ENCODE measurements at regions not wholly inside any gene's neighbourhood (a gene's known extent, or its start where the extent isn't known, plus 50 kb on each side); places are given as distances from the start of the nearest gene placed in this dataset.
"Not testable (repeated sequence)": the region's sequence is repeated elsewhere in the genome, so short reads cannot be mapped to it uniquely, and the experiment has no call there.

DNA sequence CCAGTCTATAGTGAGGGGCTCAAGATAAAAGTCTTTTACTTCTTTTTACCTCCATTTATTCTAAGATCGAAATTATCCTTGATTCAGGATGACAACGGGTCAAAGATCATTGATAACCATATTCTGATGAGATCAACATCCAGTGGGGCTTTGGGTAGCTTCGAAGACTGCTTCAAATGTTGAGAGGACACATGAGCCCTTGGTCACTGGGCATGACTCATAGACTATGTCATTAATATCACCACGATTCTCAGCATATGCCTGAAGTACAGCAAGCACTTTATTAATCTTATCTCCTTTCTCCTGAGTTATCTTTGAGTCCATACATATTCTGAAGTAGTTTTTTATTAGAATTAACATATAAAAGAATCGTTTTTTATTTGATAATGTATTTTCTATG, 117.1 kb upstream of the DAB2 start:
- no peak overlapping the region for H3K4me3 ChIP-seq (ENCODE audit: low read length)
- no peak overlapping the region for H3K27ac ChIP-seq (ENCODE audit: low read length)
- H3K27me3 ChIP-seq (ENCODE audit: control insufficient read depth, insufficient read depth) = no peaks in the 10 kb centered on the region
- intact Hi-C loops (cut with DNase I) = loop anchor here in 1 of 4 donors (2.0 to 10.0 kb wide), 3 partner anchors 117 to 327 kb away; partner anchors contain the start of genes DAB2 and FYB1
- H3K4me1 ChIP-seq (ENCODE audit: control insufficient read depth, insufficient read depth, low read length) = peaks cover 1% of the 10 kb centered on the region
- no peak for ATAC-seq
- WGBS = 72% methylated on average over 5 of the region's 5 CpGs
- DNase-seq = no peak
- H3K9me3 ChIP-seq (ENCODE audit: control insufficient read depth, low read length) = no peaks in the 10 kb centered on the region

DNA sequence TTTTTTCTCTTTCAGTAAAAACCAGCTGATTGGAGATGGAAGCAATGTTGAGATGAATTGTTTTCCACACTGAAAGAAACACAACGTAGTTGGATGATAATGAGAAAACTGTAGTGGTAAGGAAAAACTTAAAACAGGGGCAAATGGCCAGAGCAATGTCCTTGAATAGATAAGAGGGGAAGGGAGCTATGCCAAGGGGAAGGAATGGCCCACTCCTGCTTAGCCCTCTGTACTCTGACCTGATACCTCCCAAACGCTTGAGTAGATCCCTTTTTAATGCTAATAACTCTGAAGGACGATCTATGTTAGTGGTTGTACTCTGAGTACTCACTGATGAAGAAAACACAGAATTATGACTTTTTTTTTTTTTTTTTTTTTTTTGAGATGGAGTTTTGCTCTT, 114.7 kb upstream of the DAB2 start:
- ATAC-seq (no peak), DNase-seq (no peak)
- no peaks in the 10 kb centered on the region for H3K9me3 ChIP-seq (ENCODE audit: control insufficient read depth, low read length)
- intact Hi-C loops (cut with DNase I) = no loop called here
- H3K27ac ChIP-seq (ENCODE audit: low read length) = no peak overlapping the region
- H3K4me1 ChIP-seq (ENCODE audit: control insufficient read depth, insufficient read depth, low read length) = peaks cover 1% of the 10 kb centered on the region
- 52% methylated on average over 3 of the region's 3 CpGs for WGBS
- H3K27me3 ChIP-seq (ENCODE audit: control insufficient read depth, insufficient read depth) = no peaks in the 10 kb centered on the region
- no peak overlapping the region for H3K4me3 ChIP-seq (ENCODE audit: low read length)

DNA sequence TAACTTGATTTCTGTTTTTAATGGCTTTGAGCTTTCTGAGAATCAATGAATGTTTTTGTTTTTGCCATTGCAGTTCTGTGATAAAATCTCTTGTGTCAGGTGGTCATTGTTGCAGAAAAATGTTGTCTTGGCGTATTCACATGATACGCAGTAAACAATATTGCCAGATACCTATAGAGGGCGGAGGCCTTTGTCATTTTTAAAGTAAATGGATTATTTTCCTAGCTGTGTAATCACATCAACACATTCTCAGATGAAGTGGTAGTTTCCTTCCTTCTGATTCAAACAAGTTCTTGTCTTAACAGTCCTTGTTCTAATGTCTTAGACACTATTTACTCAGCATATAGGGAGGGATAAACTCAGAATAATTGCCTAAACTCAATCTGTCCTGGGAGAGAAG, 109.9 kb upstream of the DAB2 start:
- ATAC-seq (no peak), DNase-seq (no peak)
- Histone ChIP-seq H3K4me3 (ENCODE audit: low read length) (no peak overlapping the region), H3K27me3 (ENCODE audit: control insufficient read depth, insufficient read depth) (no peaks in the 10 kb centered on the region), H3K4me1 (ENCODE audit: control insufficient read depth, insufficient read depth, low read length) (no peaks in the 10 kb centered on the region), H3K9me3 (ENCODE audit: control insufficient read depth, low read length) (no peaks in the 10 kb centered on the region), H3K27ac (ENCODE audit: low read length) (no peak overlapping the region)
- WGBS = 95% methylated on average over 3 of the region's 3 CpGs
- intact Hi-C loops (cut with DNase I) = no loop called here

DNA sequence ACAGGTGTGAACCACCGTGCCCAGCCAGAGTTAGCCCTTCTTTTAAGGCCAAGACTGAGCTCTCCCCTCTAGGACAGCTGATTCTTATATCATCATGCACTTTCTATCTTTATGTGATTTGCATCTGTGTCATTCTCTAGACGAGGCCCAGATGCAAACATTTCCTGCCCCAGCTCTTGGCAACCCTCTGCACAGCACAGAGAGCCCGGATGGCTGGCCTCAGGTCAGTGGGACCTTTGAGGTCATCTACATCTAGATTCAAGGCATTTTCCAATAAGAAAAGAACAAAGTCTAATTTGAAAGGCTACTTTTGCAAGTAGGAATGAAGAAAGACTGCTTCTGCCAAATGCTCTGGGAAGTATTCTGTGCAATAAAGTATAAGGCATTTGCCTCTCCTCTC, 109.0 kb upstream of the DAB2 start:
- Histone ChIP-seq H3K4me3 (ENCODE audit: low read length) (no peak overlapping the region), H3K27me3 (ENCODE audit: control insufficient read depth, insufficient read depth) (no peaks in the 10 kb centered on the region), H3K4me1 (ENCODE audit: control insufficient read depth, insufficient read depth, low read length) (no peaks in the 10 kb centered on the region), H3K9me3 (ENCODE audit: control insufficient read depth, low read length) (peaks cover 1% of the 10 kb centered on the region), H3K27ac (ENCODE audit: low read length) (no peak overlapping the region)
- intact Hi-C loops (cut with DNase I) = no loop called here
- ATAC-seq = no peak
- 45% methylated on average over 3 of the region's 3 CpGs for WGBS
- DNase-seq = no peak

DNA sequence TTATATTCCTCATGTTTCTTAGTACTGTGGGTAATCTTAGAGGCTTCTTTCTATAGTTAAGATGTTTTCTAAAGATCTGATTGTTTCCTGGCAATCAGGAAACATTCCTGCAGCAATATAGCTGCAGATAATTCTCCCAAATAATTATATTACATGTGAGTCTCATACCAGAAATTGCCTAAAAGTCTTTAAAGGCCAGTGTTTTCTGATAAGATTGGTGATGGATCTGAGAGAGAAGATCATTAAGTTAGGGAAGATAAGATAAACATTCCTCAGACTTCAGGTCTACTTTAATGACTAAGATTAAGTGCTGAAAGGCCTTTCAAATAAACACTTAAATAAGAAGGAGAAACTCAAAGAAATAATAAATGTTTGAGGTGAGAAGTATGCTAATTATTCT, 107.7 kb upstream of the DAB2 start:
- Histone ChIP-seq H3K4me3 (ENCODE audit: low read length) (no peak overlapping the region), H3K27ac (ENCODE audit: low read length) (no peak overlapping the region), H3K9me3 (ENCODE audit: control insufficient read depth, low read length) (peaks cover 1% of the 10 kb centered on the region), H3K27me3 (ENCODE audit: control insufficient read depth, insufficient read depth) (no peaks in the 10 kb centered on the region), H3K4me1 (ENCODE audit: control insufficient read depth, insufficient read depth, low read length) (no peaks in the 10 kb centered on the region)
- DNase-seq = no peak
- intact Hi-C loops (cut with DNase I) = no loop called here
- ATAC-seq = no peak

DNA sequence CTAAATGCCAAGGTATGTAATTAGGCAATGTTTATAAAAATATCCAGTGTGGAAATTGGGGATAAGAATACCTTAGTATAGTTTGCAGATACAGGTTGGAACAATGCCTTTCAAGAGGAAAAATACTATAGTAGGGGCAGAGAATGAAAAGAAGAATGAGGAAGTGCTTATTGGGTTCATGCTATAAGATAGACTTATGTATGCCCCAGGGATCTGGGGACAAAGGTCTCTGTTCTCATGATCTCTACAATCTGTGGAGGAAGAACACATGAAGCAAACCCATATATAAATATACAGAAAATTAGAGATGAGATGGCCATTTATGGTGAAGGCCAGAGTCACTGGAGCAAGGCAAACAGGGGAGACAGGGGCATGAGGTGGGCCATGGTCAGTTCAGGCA, 106.5 kb upstream of the DAB2 start:
- no peaks in the 10 kb centered on the region for H3K4me1 ChIP-seq (ENCODE audit: control insufficient read depth, insufficient read depth, low read length)
- H3K27ac ChIP-seq (ENCODE audit: low read length) = no peak overlapping the region
- no peaks in the 10 kb centered on the region for H3K27me3 ChIP-seq (ENCODE audit: control insufficient read depth, insufficient read depth)
- intact Hi-C loops (cut with DNase I) = no loop called here
- ATAC-seq = no peak
- DNase-seq = no peak
- peaks cover 1% of the 10 kb centered on the region for H3K9me3 ChIP-seq (ENCODE audit: control insufficient read depth, low read length)
- H3K4me3 ChIP-seq (ENCODE audit: low read length) = no peak overlapping the region

DNA sequence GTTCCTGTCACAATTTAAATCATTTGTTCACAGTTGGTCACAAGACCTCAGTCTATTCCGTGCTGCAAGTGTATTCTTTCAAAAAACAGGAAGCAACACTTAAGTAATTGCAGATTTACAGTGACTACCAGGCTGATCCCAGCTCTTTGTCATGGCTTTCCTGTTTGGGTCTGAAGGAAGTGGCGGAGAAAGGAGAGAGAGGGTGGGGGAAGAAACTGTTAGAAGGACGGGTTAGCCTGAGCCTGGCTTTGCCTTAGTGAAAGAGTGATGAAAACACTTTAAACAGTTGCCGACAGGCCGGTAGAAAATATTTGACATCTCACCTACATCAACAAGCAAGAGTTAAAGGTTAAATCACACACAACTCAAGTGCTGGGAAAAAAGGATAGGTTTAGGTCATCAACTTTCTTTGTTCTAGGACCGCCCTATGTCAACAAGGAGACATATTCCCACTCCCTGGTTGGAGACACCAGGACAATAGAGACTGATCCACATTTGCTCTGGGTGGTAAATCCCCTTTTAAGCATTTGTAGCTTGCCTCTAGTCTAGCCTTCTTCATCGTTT, 102.2 kb upstream of the DAB2 start:
- no peaks in the 10 kb centered on the region for H3K4me1 ChIP-seq (ENCODE audit: control insufficient read depth, insufficient read depth, low read length)
- no peaks in the 10 kb centered on the region for H3K27me3 ChIP-seq (ENCODE audit: control insufficient read depth, insufficient read depth)
- 49% methylated on average over 7 of the region's 7 CpGs for WGBS
- no peak for DNase-seq
- H3K27ac ChIP-seq (ENCODE audit: low read length) = peak overlapping the region; percentile 82
- H3K4me3 ChIP-seq (ENCODE audit: low read length) = no peak overlapping the region
- intact Hi-C loops (cut with DNase I) = loop anchor here in 1 of 4 donors (10.0 kb wide), 1 partner anchor 102 kb away; the partner anchor contains the start of gene DAB2
- peaks cover 1% of the 10 kb centered on the region for H3K9me3 ChIP-seq (ENCODE audit: control insufficient read depth, low read length)
- ATAC-seq = peak; percentile 85 to 92

DNA sequence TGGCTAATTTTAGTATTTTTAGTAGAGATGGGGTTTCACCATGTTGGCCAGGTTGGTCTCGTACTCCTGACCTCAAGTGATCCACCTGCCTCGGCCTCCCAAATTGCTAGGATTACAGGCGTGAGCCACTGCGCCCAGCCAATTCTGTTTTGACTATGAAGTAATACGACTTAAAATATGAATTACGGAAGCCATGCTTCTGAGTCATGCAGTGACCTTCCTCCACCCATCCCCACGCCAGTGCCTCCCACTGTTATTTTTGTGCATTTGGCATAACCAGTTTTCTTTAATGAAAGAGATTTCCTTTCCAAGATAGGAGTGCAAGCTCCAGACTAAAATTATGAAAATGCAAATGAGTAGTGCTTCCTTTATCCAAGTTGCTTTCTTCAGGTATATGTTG, 101.0 kb upstream of the DAB2 start:
- intact Hi-C loops (cut with DNase I) = loop anchor here in 1 of 4 donors (10.0 kb wide), 1 partner anchor 101 kb away; the partner anchor contains the start of gene DAB2
- WGBS = 66% methylated on average over 7 of the region's 7 CpGs
- H3K4me1 ChIP-seq (ENCODE audit: control insufficient read depth, insufficient read depth, low read length); H3K27ac ChIP-seq (ENCODE audit: low read length); H3K27me3 ChIP-seq (ENCODE audit: control insufficient read depth, insufficient read depth); H3K4me3 ChIP-seq (ENCODE audit: low read length); H3K9me3 ChIP-seq (ENCODE audit: control insufficient read depth, low read length): not testable (repeated sequence)
- peak; percentile 29 to 64 (median 63) for DNase-seq
- peak; percentile 71 to 75 for ATAC-seq

DNA sequence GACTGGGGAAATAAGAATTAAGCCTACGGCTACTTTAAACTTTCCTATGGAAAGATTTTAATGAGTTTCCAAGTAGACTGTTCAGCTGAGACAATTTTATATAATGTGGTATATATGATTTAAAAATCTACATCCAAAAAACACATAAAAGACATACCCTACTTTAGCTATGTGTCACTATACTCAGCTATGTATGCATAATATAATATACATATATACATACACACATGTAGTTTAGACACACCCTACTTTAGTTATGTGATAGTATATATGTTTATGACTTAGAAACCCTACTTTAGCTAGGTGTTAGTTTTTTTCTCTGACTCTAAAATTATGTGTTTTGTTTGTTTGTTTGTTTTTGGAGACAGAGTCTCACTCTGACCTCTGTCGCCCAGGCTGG, 100.5 kb upstream of the DAB2 start:
- 87% methylated on average over 2 of the region's 2 CpGs for WGBS
- H3K4me1 ChIP-seq (ENCODE audit: control insufficient read depth, insufficient read depth, low read length) = no peaks in the 10 kb centered on the region
- no peaks in the 10 kb centered on the region for H3K27me3 ChIP-seq (ENCODE audit: control insufficient read depth, insufficient read depth)
- DNase-seq (no peak), ATAC-seq (no peak)
- H3K4me3 ChIP-seq (ENCODE audit: low read length) = no peak overlapping the region
- peaks cover 5% of the 10 kb centered on the region for H3K9me3 ChIP-seq (ENCODE audit: control insufficient read depth, low read length)
- H3K27ac ChIP-seq (ENCODE audit: low read length) = no peak overlapping the region
- intact Hi-C loops (cut with DNase I) = loop anchor here in 1 of 4 donors (10.0 kb wide), 1 partner anchor 100 kb away; the partner anchor contains the start of gene DAB2

DNA sequence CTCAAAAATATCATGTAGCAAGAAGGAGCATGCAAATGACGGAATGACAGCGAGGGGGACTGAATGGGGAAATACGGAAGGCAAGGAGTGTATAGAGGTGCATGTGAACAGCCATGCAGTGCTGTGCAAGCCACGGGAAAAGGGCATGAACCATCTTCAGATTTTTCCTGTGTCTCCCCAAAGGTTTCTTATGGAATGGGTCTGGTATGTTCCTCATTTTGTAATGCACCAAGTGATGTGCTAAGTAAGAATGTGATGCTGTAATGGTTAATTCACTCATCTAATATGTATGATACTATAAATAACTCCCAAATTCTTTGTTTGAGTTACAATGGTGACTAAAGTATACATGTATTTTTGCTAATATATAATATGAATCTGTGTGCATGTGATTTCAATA, 99.0 kb upstream of the DAB2 start:
- H3K27ac ChIP-seq (ENCODE audit: low read length) = no peak overlapping the region
- H3K27me3 ChIP-seq (ENCODE audit: control insufficient read depth, insufficient read depth) = no peaks in the 10 kb centered on the region
- DNase-seq = no peak
- H3K4me1 ChIP-seq (ENCODE audit: control insufficient read depth, insufficient read depth, low read length) = no peaks in the 10 kb centered on the region
- intact Hi-C loops (cut with DNase I) = loop anchor here in 1 of 4 donors (10.0 kb wide), 1 partner anchor 99 kb away; the partner anchor contains the start of gene DAB2
- H3K9me3 ChIP-seq (ENCODE audit: control insufficient read depth, low read length) = peaks cover 3% of the 10 kb centered on the region
- H3K4me3 ChIP-seq (ENCODE audit: low read length) = no peak overlapping the region
- ATAC-seq = no peak
- WGBS = 88% methylated on average over 4 of the region's 4 CpGs

DNA sequence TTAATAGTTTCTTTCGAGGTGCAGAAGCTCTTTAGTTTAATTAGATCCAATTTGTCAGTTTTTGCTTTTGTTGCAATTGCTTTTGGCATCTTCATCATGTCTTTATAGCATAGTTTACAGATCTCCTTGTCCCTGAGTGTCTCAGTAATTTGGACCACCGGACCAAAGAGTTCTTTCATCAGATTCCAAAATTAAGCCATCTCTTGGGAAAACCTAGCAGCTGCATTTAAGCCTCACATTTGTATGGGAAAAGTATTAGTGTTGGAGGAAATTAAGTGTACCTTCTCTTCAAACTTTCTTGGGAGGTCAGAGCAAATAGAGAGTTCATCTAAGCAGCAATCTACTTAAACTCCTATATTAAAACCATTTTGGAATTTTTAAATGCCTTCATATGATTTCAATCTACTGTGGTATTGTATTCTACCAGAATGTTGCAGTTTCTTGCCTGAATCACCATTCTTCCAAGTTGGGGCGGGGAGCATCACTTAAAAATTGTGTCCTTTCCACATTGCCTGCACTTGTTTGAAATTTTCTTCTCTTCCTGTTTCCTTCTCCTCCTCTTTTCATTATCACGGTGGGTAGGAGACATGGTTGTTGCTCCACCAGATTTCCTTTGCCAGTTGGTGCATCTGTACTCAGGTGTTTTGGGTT, 97.3 kb upstream of the DAB2 start:
- DNase-seq = no peak
- no peaks in the 10 kb centered on the region for H3K27me3 ChIP-seq (ENCODE audit: control insufficient read depth, insufficient read depth)
- no peak overlapping the region for H3K4me3 ChIP-seq (ENCODE audit: low read length)
- no peak overlapping the region for H3K27ac ChIP-seq (ENCODE audit: low read length)
- peaks cover 3% of the 10 kb centered on the region for H3K9me3 ChIP-seq (ENCODE audit: control insufficient read depth, low read length)
- no peak for ATAC-seq
- 76% methylated on average over 4 of the region's 4 CpGs for WGBS
- intact Hi-C loops (cut with DNase I) = loop anchor here in 1 of 4 donors (10.0 kb wide), 1 partner anchor 97 kb away; the partner anchor contains the start of gene DAB2
- no peaks in the 10 kb centered on the region for H3K4me1 ChIP-seq (ENCODE audit: control insufficient read depth, insufficient read depth, low read length)

Data from right cardiac atrium (tissue), 5 donors.